Fibroblast of villous mesenchyme (primary cell): ENCODE measurements at regions not wholly inside any gene's neighbourhood (a gene's known extent, or its start where the extent isn't known, plus 50 kb on each side); places are given as distances from the start of the nearest gene placed in this dataset.

Experiments
- DNase-seq: peaks from one replicate; pipeline ENCODE4 v3.0.0-alpha.2; 2010; ENCODE audit warnings: low read depth
- H3K4me3 ChIP-seq: 2 replicates; pipeline ENCODE4 v1.5.1; 2011; ENCODE audit warnings: low read depth, mild to moderate bottlenecking, low read length
- CTCF ChIP-seq: IDR thresholded peaks from 2 replicates; pipeline ENCODE4 v1.5.1; 2012; ENCODE audit warnings: low read depth, mild to moderate bottlenecking, low read length; ENCODE audit not compliant: insufficient read depth

DNA sequence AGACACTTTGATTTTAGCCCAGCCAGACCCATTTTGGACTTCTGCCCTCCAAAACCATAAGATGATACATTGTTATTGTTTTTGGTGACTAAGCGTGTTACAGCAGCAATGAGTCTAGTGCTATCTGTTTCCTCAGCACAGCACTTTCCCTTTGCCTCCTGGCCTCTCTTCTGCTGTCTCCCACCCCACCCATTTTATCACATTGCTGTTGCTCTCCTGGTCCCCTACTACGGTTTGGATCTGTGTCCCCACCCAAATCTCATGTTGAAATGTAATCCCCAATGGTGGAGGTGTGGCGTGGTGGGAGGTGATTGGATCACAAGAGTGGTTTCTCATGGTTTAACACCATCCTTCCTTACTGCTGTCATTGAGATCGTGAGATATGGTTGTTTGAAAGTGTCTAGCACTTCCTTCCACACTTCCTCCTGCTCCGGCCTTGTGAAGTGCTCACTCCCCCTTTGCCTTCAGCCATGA, 59.8 kb upstream of the CD82 start:
- TF ChIP-seq CTCF = no peak
- DNase-seq = peak; percentile 12
- H3K4me3 ChIP-seq = no peak overlapping the region

DNA sequence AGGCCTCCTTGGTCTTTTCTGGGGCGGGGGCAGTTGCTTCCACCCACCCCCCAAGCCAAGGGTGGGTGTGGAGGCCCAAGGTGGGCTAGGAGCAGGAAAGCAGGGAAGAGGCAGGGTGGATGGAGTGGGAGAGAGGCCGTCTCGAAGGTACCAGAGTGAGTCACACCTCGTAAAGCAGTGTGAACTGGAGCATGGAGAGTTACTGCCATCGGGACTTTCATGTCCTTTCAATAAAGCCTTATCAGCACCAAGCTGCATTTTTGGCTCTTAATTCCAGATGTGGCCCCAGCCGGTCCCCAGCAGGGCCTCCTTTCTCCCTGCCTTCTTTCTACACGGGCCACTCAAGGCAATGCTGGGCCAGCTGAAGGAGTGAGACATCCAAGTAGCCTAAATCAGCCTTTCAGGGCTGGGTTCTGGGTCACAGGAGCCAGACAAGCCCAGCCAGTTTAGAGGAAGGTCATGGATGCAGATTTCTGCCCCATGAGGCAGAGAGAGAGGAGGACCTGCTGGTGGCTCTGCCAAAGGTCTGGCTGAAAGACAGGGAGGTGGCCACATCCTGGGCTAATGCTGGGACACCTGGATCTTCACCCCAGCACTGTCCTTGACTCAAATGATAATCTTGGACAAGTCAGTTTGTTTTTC, 59.0 kb upstream of the CD82 start:
- H3K4me3 ChIP-seq = no peak overlapping the region
- DNase-seq = no peak
- no peak for TF ChIP-seq CTCF

- TF ChIP-seq CTCF = no peak
- no peak overlapping the region for H3K4me3 ChIP-seq
- DNase-seq = no peak
Measured at GRCh38 chr11:44507491-44507890, 58.0 kb upstream of the CD82 start.

- no peak for DNase-seq
- no peak overlapping the region for H3K4me3 ChIP-seq
- TF ChIP-seq CTCF = no peak
Measured at GRCh38 chr11:44507896-44508445, 57.5 kb upstream of the CD82 start.

DNA sequence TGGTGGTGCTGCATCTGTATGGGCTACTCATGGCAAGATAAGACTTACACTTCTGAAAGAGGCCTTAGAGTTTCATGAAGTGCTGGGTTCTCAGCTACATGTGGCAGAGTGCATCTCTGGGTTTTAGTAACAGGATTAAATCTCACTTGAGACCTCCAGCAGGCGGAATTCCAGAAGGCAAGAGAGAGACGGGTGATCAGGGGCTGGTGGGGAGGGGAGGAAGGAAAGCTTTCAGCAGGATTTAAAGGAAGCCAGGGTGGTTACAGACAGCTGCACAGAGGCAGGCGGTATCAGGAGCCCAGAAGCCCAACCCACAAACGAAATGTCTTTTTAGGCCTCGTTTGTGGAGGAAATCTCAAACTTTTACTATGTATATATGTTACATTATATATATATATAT, 56.2 kb upstream of the CD82 start:
- no peak for DNase-seq
- TF ChIP-seq CTCF = no peak

DNA sequence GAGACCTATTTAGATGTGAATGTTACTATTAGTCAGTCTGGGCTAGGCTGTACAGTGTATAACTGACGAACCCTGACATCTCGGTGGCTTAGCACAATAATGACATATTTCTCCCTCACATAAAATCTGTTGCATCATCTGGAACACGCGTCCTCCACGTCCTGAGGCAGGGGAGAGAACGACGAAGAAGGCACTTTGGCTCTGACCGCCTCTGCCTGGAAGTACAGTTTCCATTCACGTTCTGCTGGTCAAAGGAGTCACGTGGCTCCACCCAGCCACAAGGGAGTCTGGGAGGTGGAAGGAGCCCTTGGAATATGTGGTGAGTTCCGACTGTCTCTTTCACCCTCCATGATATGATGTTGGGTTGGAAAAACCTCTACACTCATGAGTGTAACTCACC, 55.1 kb upstream of the CD82 start:
- no peak overlapping the region for H3K4me3 ChIP-seq
- no peak for DNase-seq
- TF ChIP-seq CTCF = no peak

More for the DNA sequence above, 56.2 kb upstream of the CD82 start:
- no peak overlapping the region for H3K4me3 ChIP-seq

DNA sequence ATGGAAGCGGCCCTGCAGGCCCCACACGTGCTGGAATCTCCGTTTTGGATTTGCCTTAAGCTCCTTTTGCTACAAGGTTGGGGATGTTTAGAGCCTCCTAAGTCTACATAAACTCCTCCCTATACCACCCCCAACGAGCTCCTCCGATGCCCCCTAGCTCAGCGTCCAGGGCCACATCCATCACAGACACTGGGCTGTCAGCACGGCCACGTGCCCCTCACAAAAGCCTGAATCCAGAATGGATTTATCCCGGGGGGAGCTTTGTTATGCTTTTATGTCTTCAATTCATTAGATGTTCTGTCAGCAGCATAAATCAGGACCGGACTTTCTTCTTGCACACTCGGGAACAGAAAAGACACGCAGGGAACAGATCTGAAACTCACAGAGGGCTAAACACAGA, 52.6 kb upstream of the CD82 start:
- TF ChIP-seq CTCF = no peak
- no peak for DNase-seq
- no peak overlapping the region for H3K4me3 ChIP-seq
